T-cell (primary cell): ENCODE measurements at regions not wholly inside any gene's neighbourhood (a gene's known extent, or its start where the extent isn't known, plus 50 kb on each side); places are given as distances from the start of the nearest gene placed in this dataset.

Experiments
- ATAC-seq, 4 experiments: fragments of 200-7000 bp in 3 of 4; fragments of 150-1000 bp in 1 of 4; cut with Tn5 transposase; replicated peaks in 1 of 4; 1 replicate in 3 of 4; 2 replicates in 1 of 4; pipeline ENCODE4 v1.10.0; 2021; ENCODE audit warnings: moderate library complexity in 3 of 4, mild to moderate bottlenecking in 2 of 4, moderate number of reproducible peaks in 1 of 4
- CTCF ChIA-PET, 2 donors: fragments of 300-600 bp; sonication (Branson Sonifier 250); formaldehyde crosslinking; loops; one replicate each; lab custom pipeline; 2022; ENCODE audit warnings: antibody characterized with exemption in 2 of 2; lab: Charles Lee
- POLR2A ChIA-PET, 2 donors: fragments of 300-600 bp; sonication (Branson Sonifier 250); formaldehyde crosslinking; loops; one replicate each; lab custom pipeline; 2022; ENCODE audit warnings: antibody characterized with exemption in 2 of 2; lab: Charles Lee
- DNase-seq, 35 experiments: peaks; one replicate each; pipeline versions ENCODE4 v3.0.0 to v3.0.0-alpha.2; 2013 to 2023
- H3K27ac ChIP-seq: one replicate; pipeline ENCODE4 v1.5.1; 2013; ENCODE audit warnings: low read length
- H3K27me3 ChIP-seq, 2 experiments: replicated peaks in 1 of 2; 1 replicate in 1 of 2; 2 replicates in 1 of 2; pipeline versions ENCODE4 v1.6.1 to v1.7.0; 2013; ENCODE audit warnings: low read length in 1 of 2, mixed read lengths in 1 of 2; ENCODE audit not compliant: control insufficient read depth in 2 of 2, insufficient read depth in 2 of 2; ENCODE audit errors: extremely low read depth in 1 of 2
- H3K36me3 ChIP-seq, 2 donors: 1 replicate in 1 of 2; 2 replicates in 1 of 2; pipeline versions ENCODE4 v1.6.1 to v1.7.0; 2013; ENCODE audit warnings: low read length in 1 of 2; ENCODE audit not compliant: control insufficient read depth in 2 of 2, insufficient read depth in 1 of 2; ENCODE audit errors: extremely low read depth in 1 of 2
- H3K4me1 ChIP-seq, 2 experiments: 1 replicate in 1 of 2; 2 replicates in 1 of 2; pipeline versions ENCODE4 v1.6.1 to v1.7.0; 2013; ENCODE audit warnings: low read length in 2 of 2, mixed read lengths in 1 of 2; ENCODE audit not compliant: insufficient read depth in 2 of 2, control insufficient read depth in 1 of 2; ENCODE audit errors: extremely low read depth in 1 of 2
- H3K4me3 ChIP-seq, 2 donors: 1 replicate in 1 of 2; 2 replicates in 1 of 2; pipeline versions ENCODE4 v1.5.1 to v1.7.0; 2013; ENCODE audit warnings: mild to moderate bottlenecking in 2 of 2, low read length in 1 of 2, moderate library complexity in 1 of 2; ENCODE audit not compliant: control insufficient read depth in 1 of 2; ENCODE audit errors: extremely low read depth in 1 of 2
- H3K9me3 ChIP-seq: 2 replicates; pipeline ENCODE4 v1.7.0; 2013
- H3K27ac Mint-ChIP-seq, 2 donors: one replicate each; pipeline ENCODE4 v1.8.0; 2020 to 2021; ENCODE audit warnings: mild to moderate bottlenecking in 2 of 2, mixed read lengths in 2 of 2
- H3K27me3 Mint-ChIP-seq, 2 donors: one replicate each; pipeline ENCODE4 v1.8.0; 2021 to 2022; ENCODE audit warnings: mixed read lengths in 2 of 2
- H3K36me3 Mint-ChIP-seq: one replicate; pipeline ENCODE4 v1.8.0; 2021; ENCODE audit warnings: mixed read lengths
- H3K4me1 Mint-ChIP-seq, 3 donors: one replicate each; pipeline ENCODE4 v1.8.0; 2020 to 2022; ENCODE audit warnings: mixed read lengths in 3 of 3, mild to moderate bottlenecking in 1 of 3
- H3K4me3 Mint-ChIP-seq, 3 donors: one replicate each; pipeline ENCODE4 v1.8.0; 2020 to 2022; ENCODE audit warnings: mild to moderate bottlenecking in 3 of 3, mixed read lengths in 3 of 3, moderate library complexity in 3 of 3
- H3K9me3 Mint-ChIP-seq, 3 donors: one replicate each; pipeline ENCODE4 v1.8.0; 2020 to 2022; ENCODE audit warnings: mixed read lengths in 3 of 3
- WGBS: methylation state at CpG from one replicate; pipeline ENCODE4 v1.1.5; 2013; ENCODE audit warnings: missing lambda C conversion rate; ENCODE audit not compliant: insufficient coverage; 5-methylcytosine and 5-hydroxymethylcytosine counted together

- Mint-ChIP-seq H3K4me3 (no peak overlapping the region), H3K27me3 (peaks cover 0 to 6% of the 10 kb centered on the region in 2 donors), H3K36me3 (peaks cover 6% of the 10 kb centered on the region), H3K4me1 (peaks cover 10 to 14% (median 14%) of the 10 kb centered on the region in 3 donors), H3K9me3 (peaks cover 2 to 13% (median 6%) of the 10 kb centered on the region in 3 donors), H3K27ac (no peak overlapping the region)
- no peak overlapping the region for H3K4me3 ChIP-seq
- POLR2A ChIA-PET: interaction anchor here in 1 of 2 donors (0.6 kb wide), 1 partner anchor 14 kb away, joined by 4 read pairs; no protein-coding TSS in a partner anchor
- no peak overlapping the region for H3K27ac ChIP-seq
- WGBS: 96% methylated on average over 7 of the region's 9 CpGs
- peaks cover 0 to 3% of the 10 kb centered on the region in 2 experiments for H3K4me1 ChIP-seq
- no peaks in the 10 kb centered on the region for H3K36me3 ChIP-seq
- ATAC-seq: no peak
- no peaks in the 10 kb centered on the region for H3K27me3 ChIP-seq
- no peak for DNase-seq
- no peaks in the 10 kb centered on the region for H3K9me3 ChIP-seq
- CTCF ChIA-PET: no interaction called here
These were observed 364.1 kb downstream of the PCNX1 start for GRCh38 chr14:71271166-71271945.

GRCh38 chr14:71273366-71273765 lies 366.1 kb downstream of the PCNX1 start:
- ChIA-PET CTCF (no interaction called here), POLR2A (no interaction called here)
- peaks cover 3 to 6% of the 10 kb centered on the region in 2 donors for H3K27me3 Mint-ChIP-seq
- DNase-seq: no peak
- 93% methylated on average over 2 of the region's 2 CpGs for WGBS
- peaks cover 0 to under 1% (median under 1%) of the 10 kb centered on the region in 3 donors for H3K4me1 Mint-ChIP-seq
- Histone ChIP-seq H3K4me1 (no peaks in the 10 kb centered on the region), H3K9me3 (no peaks in the 10 kb centered on the region), H3K27ac (no peak overlapping the region), H3K27me3 (no peaks in the 10 kb centered on the region), H3K36me3 (no peaks in the 10 kb centered on the region), H3K4me3 (no peak overlapping the region)
- H3K36me3 Mint-ChIP-seq: peaks cover 6% of the 10 kb centered on the region
- no peak overlapping the region for H3K27ac Mint-ChIP-seq
- H3K4me3 Mint-ChIP-seq: no peak overlapping the region
- ATAC-seq: no peak
- H3K9me3 Mint-ChIP-seq: peaks cover 2 to 13% (median 5%) of the 10 kb centered on the region in 3 donors

- no peak for ATAC-seq
- H3K27ac Mint-ChIP-seq: no peak overlapping the region
- H3K4me3 Mint-ChIP-seq: no peak overlapping the region
- H3K27me3 Mint-ChIP-seq: peaks cover 0 to 3% of the 10 kb centered on the region in 2 donors
- Histone ChIP-seq H3K36me3 (no peaks in the 10 kb centered on the region), H3K27me3 (peaks cover 0 to 4% of the 10 kb centered on the region in 2 experiments), H3K4me3 (no peak overlapping the region), H3K4me1 (no peaks in the 10 kb centered on the region), H3K9me3 (no peaks in the 10 kb centered on the region), H3K27ac (no peak overlapping the region)
- no peaks in the 10 kb centered on the region for H3K36me3 Mint-ChIP-seq
- ChIA-PET CTCF (no interaction called here), POLR2A (interaction anchor here in 1 of 2 donors (0.8 kb wide), 1 partner anchor 15 kb away, joined by 5 read pairs; no protein-coding TSS in a partner anchor)
- no peaks in the 10 kb centered on the region for H3K4me1 Mint-ChIP-seq
- peaks cover 0 to 7% (median 6%) of the 10 kb centered on the region in 3 donors for H3K9me3 Mint-ChIP-seq
- DNase-seq: no peak
- 50% methylated on average over 1 of the region's 2 CpGs for WGBS
These were observed 376.8 kb downstream of the PCNX1 start for GRCh38 chr14:71284048-71284447.

GRCh38 chr14:71286126-71286525 lies 378.9 kb downstream of the PCNX1 start:
- no CpG with 5 or more reads among the region's 1 CpG for WGBS
- peaks cover 0 to 10% (median 8%) of the 10 kb centered on the region in 3 donors for H3K4me1 Mint-ChIP-seq
- ChIA-PET CTCF (no interaction called here), POLR2A (interaction anchor here in 1 of 2 donors (0.6 kb wide), 1 partner anchor 8 kb away, joined by 3 read pairs; no protein-coding TSS in a partner anchor)
- H3K36me3 Mint-ChIP-seq: no peaks in the 10 kb centered on the region
- peaks cover 0 to 4% of the 10 kb centered on the region in 2 experiments for H3K27me3 ChIP-seq
- no peak overlapping the region for H3K4me3 ChIP-seq
- ATAC-seq (no peak), DNase-seq (no peak)
- no peak overlapping the region for H3K27ac Mint-ChIP-seq
- H3K9me3 Mint-ChIP-seq: peaks cover 0 to 7% (median 6%) of the 10 kb centered on the region in 3 donors
- H3K9me3 ChIP-seq: no peaks in the 10 kb centered on the region
- no peak overlapping the region for H3K27ac ChIP-seq
- H3K4me3 Mint-ChIP-seq: no peak overlapping the region
- H3K36me3 ChIP-seq: no peaks in the 10 kb centered on the region
- H3K27me3 Mint-ChIP-seq: peaks cover 0 to 3% of the 10 kb centered on the region in 2 donors
- peaks cover 2 to 3% of the 10 kb centered on the region in 2 experiments for H3K4me1 ChIP-seq

GRCh38 chr14:71287567-71287966 lies 380.3 kb downstream of the PCNX1 start:
- Histone ChIP-seq H3K27ac (no peak overlapping the region), H3K4me3 (no peak overlapping the region), H3K9me3 (no peaks in the 10 kb centered on the region), H3K27me3 (peaks cover 0 to 4% of the 10 kb centered on the region in 2 experiments), H3K36me3 (no peaks in the 10 kb centered on the region), H3K4me1 (peaks cover 2 to 3% of the 10 kb centered on the region in 2 experiments)
- ATAC-seq (no peak), DNase-seq (no peak)
- Mint-ChIP-seq H3K27me3 (peaks cover 0 to 3% of the 10 kb centered on the region in 2 donors), H3K27ac (no peak overlapping the region), H3K4me3 (no peak overlapping the region), H3K9me3 (peaks cover 0 to 7% (median 6%) of the 10 kb centered on the region in 3 donors), H3K36me3 (no peaks in the 10 kb centered on the region), H3K4me1 (peaks cover 0 to 11% (median 8%) of the 10 kb centered on the region in 3 donors)
- ChIA-PET CTCF (interaction anchor here (0.5 to 0.7 kb wide), 2 partner anchors 35 to 349 kb away, joined by 3 to 6 read pairs; no protein-coding TSS in a partner anchor), POLR2A (no interaction called here)
- WGBS: 87% methylated on average over 2 of the region's 2 CpGs

- Mint-ChIP-seq H3K27me3 (peaks cover 0 to 3% of the 10 kb centered on the region in 2 donors), H3K4me3 (no peak overlapping the region), H3K9me3 (peaks cover 0 to 7% (median 3%) of the 10 kb centered on the region in 3 donors), H3K27ac (peak overlapping the region; percentile 78 to 84), H3K4me1 (peaks cover 0 to 11% (median 8%) of the 10 kb centered on the region in 3 donors), H3K36me3 (no peaks in the 10 kb centered on the region)
- Histone ChIP-seq H3K27ac (peak overlapping the region; percentile 23), H3K4me3 (no peak overlapping the region), H3K27me3 (peaks cover 0 to 4% of the 10 kb centered on the region in 2 experiments), H3K4me1 (peaks cover 2 to 3% of the 10 kb centered on the region in 2 experiments), H3K9me3 (no peaks in the 10 kb centered on the region), H3K36me3 (no peaks in the 10 kb centered on the region)
- ChIA-PET POLR2A (interaction anchor here in 1 of 2 donors (0.6 kb wide), 1 partner anchor 29 kb away, joined by 4 read pairs; no protein-coding TSS in a partner anchor), CTCF (no interaction called here)
- ATAC-seq: peak in 1 of 4 experiments; percentile 56
- DNase-seq: peak in 4 of 35 experiments; percentile 0 to 10 (median 5)
- WGBS: 58% methylated on average over 2 of the region's 4 CpGs
These were observed 382.3 kb downstream of the PCNX1 start for GRCh38 chr14:71289536-71289935.
